22Rv1 (cell line): ENCODE measurements at regions not wholly inside any gene's neighbourhood (a gene's known extent, or its start where the extent isn't known, plus 50 kb on each side); places are given as distances from the start of the nearest gene placed in this dataset.

ENCODE experiments used
- ZFX ChIP-seq: fragments of 450-650 bp; IDR thresholded peaks from 2 replicates; pipeline ENCODE4 v1.6.1; 2017; ENCODE audit warnings: antibody characterized with exemption, borderline replicate concordance
- TF ChIP-seq, protein P1 (sequence below): fragments of 450-650 bp; IDR thresholded peaks from 2 replicates; pipeline ENCODE4 v1.5.1; 2017; ENCODE audit warnings: mild to moderate bottlenecking

- TF ChIP-seq, protein P1, sequence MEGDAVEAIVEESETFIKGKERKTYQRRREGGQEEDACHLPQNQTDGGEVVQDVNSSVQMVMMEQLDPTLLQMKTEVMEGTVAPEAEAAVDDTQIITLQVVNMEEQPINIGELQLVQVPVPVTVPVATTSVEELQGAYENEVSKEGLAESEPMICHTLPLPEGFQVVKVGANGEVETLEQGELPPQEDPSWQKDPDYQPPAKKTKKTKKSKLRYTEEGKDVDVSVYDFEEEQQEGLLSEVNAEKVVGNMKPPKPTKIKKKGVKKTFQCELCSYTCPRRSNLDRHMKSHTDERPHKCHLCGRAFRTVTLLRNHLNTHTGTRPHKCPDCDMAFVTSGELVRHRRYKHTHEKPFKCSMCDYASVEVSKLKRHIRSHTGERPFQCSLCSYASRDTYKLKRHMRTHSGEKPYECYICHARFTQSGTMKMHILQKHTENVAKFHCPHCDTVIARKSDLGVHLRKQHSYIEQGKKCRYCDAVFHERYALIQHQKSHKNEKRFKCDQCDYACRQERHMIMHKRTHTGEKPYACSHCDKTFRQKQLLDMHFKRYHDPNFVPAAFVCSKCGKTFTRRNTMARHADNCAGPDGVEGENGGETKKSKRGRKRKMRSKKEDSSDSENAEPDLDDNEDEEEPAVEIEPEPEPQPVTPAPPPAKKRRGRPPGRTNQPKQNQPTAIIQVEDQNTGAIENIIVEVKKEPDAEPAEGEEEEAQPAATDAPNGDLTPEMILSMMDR: no peak
- TF ChIP-seq ZFX: no peak
Observed at GRCh38 chr4:54499308-54500074, 158.3 kb upstream of the KIT start.
